T-cell (primary cell): ENCODE measurements at regions not wholly inside any gene's neighbourhood (a gene's known extent, or its start where the extent isn't known, plus 50 kb on each side); places are given as distances from the start of the nearest gene placed in this dataset.

Experiments used
- ATAC-seq, 4 experiments: fragments of 200-7000 bp in 3 of 4; fragments of 150-1000 bp in 1 of 4; cut with Tn5 transposase; replicated peaks in 1 of 4; 1 replicate in 3 of 4; 2 replicates in 1 of 4; pipeline ENCODE4 v1.10.0; 2021; ENCODE audit warnings: moderate library complexity in 3 of 4, mild to moderate bottlenecking in 2 of 4, moderate number of reproducible peaks in 1 of 4
- CTCF ChIA-PET, 2 donors: fragments of 300-600 bp; sonication (Branson Sonifier 250); formaldehyde crosslinking; loops; one replicate each; lab custom pipeline; 2022; ENCODE audit warnings: antibody characterized with exemption in 2 of 2; lab: Charles Lee
- POLR2A ChIA-PET, 2 donors: fragments of 300-600 bp; sonication (Branson Sonifier 250); formaldehyde crosslinking; loops; one replicate each; lab custom pipeline; 2022; ENCODE audit warnings: antibody characterized with exemption in 2 of 2; lab: Charles Lee
- DNase-seq, 35 experiments: peaks; one replicate each; pipeline versions ENCODE4 v3.0.0 to v3.0.0-alpha.2; 2013 to 2023
- H3K27ac ChIP-seq: one replicate; pipeline ENCODE4 v1.5.1; 2013; ENCODE audit warnings: low read length
- H3K27me3 ChIP-seq, 2 experiments: replicated peaks in 1 of 2; 1 replicate in 1 of 2; 2 replicates in 1 of 2; pipeline versions ENCODE4 v1.6.1 to v1.7.0; 2013; ENCODE audit warnings: low read length in 1 of 2, mixed read lengths in 1 of 2; ENCODE audit not compliant: control insufficient read depth in 2 of 2, insufficient read depth in 2 of 2; ENCODE audit errors: extremely low read depth in 1 of 2
- H3K36me3 ChIP-seq, 2 donors: 1 replicate in 1 of 2; 2 replicates in 1 of 2; pipeline versions ENCODE4 v1.6.1 to v1.7.0; 2013; ENCODE audit warnings: low read length in 1 of 2; ENCODE audit not compliant: control insufficient read depth in 2 of 2, insufficient read depth in 1 of 2; ENCODE audit errors: extremely low read depth in 1 of 2
- H3K4me1 ChIP-seq, 2 experiments: 1 replicate in 1 of 2; 2 replicates in 1 of 2; pipeline versions ENCODE4 v1.6.1 to v1.7.0; 2013; ENCODE audit warnings: low read length in 2 of 2, mixed read lengths in 1 of 2; ENCODE audit not compliant: insufficient read depth in 2 of 2, control insufficient read depth in 1 of 2; ENCODE audit errors: extremely low read depth in 1 of 2
- H3K4me3 ChIP-seq, 2 donors: 1 replicate in 1 of 2; 2 replicates in 1 of 2; pipeline versions ENCODE4 v1.5.1 to v1.7.0; 2013; ENCODE audit warnings: mild to moderate bottlenecking in 2 of 2, low read length in 1 of 2, moderate library complexity in 1 of 2; ENCODE audit not compliant: control insufficient read depth in 1 of 2; ENCODE audit errors: extremely low read depth in 1 of 2
- H3K9me3 ChIP-seq: 2 replicates; pipeline ENCODE4 v1.7.0; 2013
- H3K27ac Mint-ChIP-seq, 2 donors: one replicate each; pipeline ENCODE4 v1.8.0; 2020 to 2021; ENCODE audit warnings: mild to moderate bottlenecking in 2 of 2, mixed read lengths in 2 of 2
- H3K27me3 Mint-ChIP-seq, 2 donors: one replicate each; pipeline ENCODE4 v1.8.0; 2021 to 2022; ENCODE audit warnings: mixed read lengths in 2 of 2
- H3K36me3 Mint-ChIP-seq: one replicate; pipeline ENCODE4 v1.8.0; 2021; ENCODE audit warnings: mixed read lengths
- H3K4me1 Mint-ChIP-seq, 3 donors: one replicate each; pipeline ENCODE4 v1.8.0; 2020 to 2022; ENCODE audit warnings: mixed read lengths in 3 of 3, mild to moderate bottlenecking in 1 of 3
- H3K4me3 Mint-ChIP-seq, 3 donors: one replicate each; pipeline ENCODE4 v1.8.0; 2020 to 2022; ENCODE audit warnings: mild to moderate bottlenecking in 3 of 3, mixed read lengths in 3 of 3, moderate library complexity in 3 of 3
- H3K9me3 Mint-ChIP-seq, 3 donors: one replicate each; pipeline ENCODE4 v1.8.0; 2020 to 2022; ENCODE audit warnings: mixed read lengths in 3 of 3
- WGBS: methylation state at CpG from one replicate; pipeline ENCODE4 v1.1.5; 2013; ENCODE audit warnings: missing lambda C conversion rate; ENCODE audit not compliant: insufficient coverage; 5-methylcytosine and 5-hydroxymethylcytosine counted together

- no peak overlapping the region for H3K27ac Mint-ChIP-seq
- H3K36me3 Mint-ChIP-seq, result no peaks in the 10 kb centered on the region
- ATAC-seq (no peak), DNase-seq (no peak)
- CTCF ChIA-PET, result no interaction called here
- 77% methylated on average over 13 of the region's 14 CpGs for WGBS
- POLR2A ChIA-PET, result no interaction called here
- H3K9me3 ChIP-seq, result no peaks in the 10 kb centered on the region
- no peaks in the 10 kb centered on the region for H3K27me3 Mint-ChIP-seq
- no peaks in the 10 kb centered on the region for H3K4me1 ChIP-seq
- no peak overlapping the region for H3K4me3 Mint-ChIP-seq
- no peak overlapping the region for H3K4me3 ChIP-seq
- H3K27ac ChIP-seq, result no peak overlapping the region
- peaks cover 0 to 7% (median 0%) of the 10 kb centered on the region in 3 donors for H3K9me3 Mint-ChIP-seq
- peaks cover 0 to 2% of the 10 kb centered on the region in 2 experiments for H3K27me3 ChIP-seq
- no peaks in the 10 kb centered on the region for H3K4me1 Mint-ChIP-seq
- no peaks in the 10 kb centered on the region for H3K36me3 ChIP-seq
Measured at GRCh38 chr18:24991141-24992060, 360.6 kb downstream of the ZNF521 start.

GRCh38 chr18:24992491-24992890 is 359.5 kb downstream of the ZNF521 start:
- no peak overlapping the region for H3K4me3 ChIP-seq
- CTCF ChIA-PET, result no interaction called here

GRCh38 chr18:24993628-24994027 is 358.3 kb downstream of the ZNF521 start:
- Histone ChIP-seq H3K27me3 (peaks cover 0 to 2% of the 10 kb centered on the region in 2 experiments), H3K4me1 (no peaks in the 10 kb centered on the region), H3K36me3 (no peaks in the 10 kb centered on the region), H3K4me3 (no peak overlapping the region), H3K27ac (no peak overlapping the region), H3K9me3 (no peaks in the 10 kb centered on the region)
- Mint-ChIP-seq H3K9me3 (peaks cover 0 to 10% (median under 1%) of the 10 kb centered on the region in 3 donors), H3K27ac (no peak overlapping the region), H3K4me1 (no peaks in the 10 kb centered on the region), H3K36me3 (no peaks in the 10 kb centered on the region), H3K27me3 (no peaks in the 10 kb centered on the region), H3K4me3 (no peak overlapping the region)
- ChIA-PET CTCF (no interaction called here), POLR2A (no interaction called here)
- DNase-seq (no peak), ATAC-seq (no peak)
- no CpG with 5 or more reads among the region's 6 CpGs for whole genome bisulfite sequencing

More at GRCh38 chr18:24992491-24992890, 359.5 kb downstream of the ZNF521 start:
- Mint-ChIP-seq H3K4me1 (no peaks in the 10 kb centered on the region), H3K4me3 (no peak overlapping the region), H3K27ac (no peak overlapping the region), H3K36me3 (no peaks in the 10 kb centered on the region), H3K9me3 (peaks cover 0 to 10% (median 0%) of the 10 kb centered on the region in 3 donors), H3K27me3 (no peaks in the 10 kb centered on the region)
- ATAC-seq (no peak), DNase-seq (no peak)
- Histone ChIP-seq H3K36me3 (no peaks in the 10 kb centered on the region), H3K27ac (no peak overlapping the region), H3K9me3 (no peaks in the 10 kb centered on the region), H3K27me3 (peaks cover 0 to 2% of the 10 kb centered on the region in 2 experiments), H3K4me1 (no peaks in the 10 kb centered on the region)
- POLR2A ChIA-PET, result no interaction called here
- WGBS, result 93% methylated on average over 2 of the region's 2 CpGs

GRCh38 chr18:24995056-24995455 is 356.9 kb downstream of the ZNF521 start:
- no peak for DNase-seq
- CTCF ChIA-PET, result no interaction called here
- Histone ChIP-seq H3K27me3 (no peaks in the 10 kb centered on the region), H3K9me3 (peaks cover 7% of the 10 kb centered on the region), H3K4me1 (no peaks in the 10 kb centered on the region), H3K27ac (no peak overlapping the region), H3K36me3 (no peaks in the 10 kb centered on the region), H3K4me3 (no peak overlapping the region)
- WGBS, result no CpG with 5 or more reads among the region's 4 CpGs
- POLR2A ChIA-PET, result no interaction called here
- no peak for ATAC-seq
- Mint-ChIP-seq H3K27me3 (no peaks in the 10 kb centered on the region), H3K4me1 (no peaks in the 10 kb centered on the region), H3K36me3 (no peaks in the 10 kb centered on the region), H3K9me3 (peaks cover 11 to 23% (median 12%) of the 10 kb centered on the region in 3 donors), H3K27ac (no peak overlapping the region), H3K4me3 (no peak overlapping the region)

GRCh38 chr18:24995755-24996154 is 356.2 kb downstream of the ZNF521 start:
- H3K9me3 ChIP-seq, result peaks cover 7% of the 10 kb centered on the region
- CTCF ChIA-PET, result no interaction called here
- POLR2A ChIA-PET, result no interaction called here
- no peaks in the 10 kb centered on the region for H3K4me1 ChIP-seq
- H3K9me3 Mint-ChIP-seq, result peaks cover 12 to 26% (median 13%) of the 10 kb centered on the region in 3 donors
- no peak overlapping the region for H3K27ac ChIP-seq
- no peak for ATAC-seq
- no peaks in the 10 kb centered on the region for H3K27me3 Mint-ChIP-seq
- no peaks in the 10 kb centered on the region for H3K36me3 ChIP-seq
- no peak overlapping the region for H3K4me3 Mint-ChIP-seq
- H3K36me3 Mint-ChIP-seq, result no peaks in the 10 kb centered on the region
- H3K27me3 ChIP-seq, result no peaks in the 10 kb centered on the region
- no peaks in the 10 kb centered on the region for H3K4me1 Mint-ChIP-seq
- no peak overlapping the region for H3K27ac Mint-ChIP-seq
- WGBS, result no CpG with 5 or more reads among the region's 2 CpGs
- no peak overlapping the region for H3K4me3 ChIP-seq
- no peak for DNase-seq

- DNase-seq (no peak), ATAC-seq (no peak)
- Mint-ChIP-seq H3K4me3 (no peak overlapping the region), H3K36me3 (no peaks in the 10 kb centered on the region), H3K27me3 (peaks cover 0 to 2% of the 10 kb centered on the region in 2 donors), H3K9me3 (peaks cover 13 to 20% (median 19%) of the 10 kb centered on the region in 3 donors), H3K27ac (no peak overlapping the region), H3K4me1 (no peaks in the 10 kb centered on the region)
- Histone ChIP-seq H3K4me3 (no peak overlapping the region), H3K4me1 (no peaks in the 10 kb centered on the region), H3K36me3 (no peaks in the 10 kb centered on the region), H3K27me3 (no peaks in the 10 kb centered on the region), H3K27ac (no peak overlapping the region), H3K9me3 (peaks cover 7% of the 10 kb centered on the region)
- CTCF ChIA-PET, result no interaction called here
- POLR2A ChIA-PET, result no interaction called here
- WGBS, result no CpG with 5 or more reads among the region's 3 CpGs
Measured at GRCh38 chr18:24999650-25000267, 352.2 kb downstream of the ZNF521 start.
